ENCODE measurements at regions not wholly inside any gene's neighbourhood (a gene's known extent, or its start where the extent isn't known, plus 50 kb on each side); places are given as distances from the start of the nearest gene placed in this dataset.
"Not testable (repeated sequence)": the region's sequence is repeated elsewhere in the genome, so short reads cannot be mapped to it uniquely, and the experiment has no call there.

DNA sequence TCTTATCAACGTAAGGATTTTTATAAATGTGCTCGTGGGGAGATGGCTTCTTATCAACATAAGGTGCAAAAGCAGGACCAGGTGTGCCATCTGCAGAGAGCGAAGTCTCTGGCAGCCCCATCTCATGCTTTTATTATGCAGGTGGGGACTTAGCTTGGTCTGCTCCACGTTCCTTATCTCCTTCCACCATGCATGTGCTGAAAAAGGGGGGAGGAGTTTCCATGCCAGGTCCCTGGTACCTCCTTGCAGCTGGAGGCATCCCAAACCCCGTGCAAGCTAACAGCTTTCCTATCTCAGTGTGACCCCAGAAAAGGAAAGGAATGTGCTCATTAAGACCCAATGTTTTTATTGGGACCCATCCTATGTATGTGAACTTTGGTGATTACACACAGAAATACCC, 608.5 kb downstream of the TMEM121 start:
- no peak for DNase-seq
- Histone ChIP-seq H3K79me2 (ENCODE audit: insufficient read depth) (no peaks in the 10 kb centered on the region), H3K27ac (no peak overlapping the region), H2AFZ (no peak overlapping the region), H3K4me1 (ENCODE audit: insufficient read depth) (no peaks in the 10 kb centered on the region), H4K20me1 (ENCODE audit: insufficient read depth) (no peaks in the 10 kb centered on the region), H3K36me3 (ENCODE audit: low read depth) (no peaks in the 10 kb centered on the region), H3K27me3 (replicated peaks; ENCODE audit: insufficient read depth) (no peaks in the 10 kb centered on the region), H3K9me3 (ENCODE audit: low read depth) (no peaks in the 10 kb centered on the region), H3F3A (ENCODE audit: insufficient read depth) (no peaks in the 10 kb centered on the region), H3K9ac (no peak overlapping the region), H3K9me2 (ENCODE audit: insufficient read depth) (no peaks in the 10 kb centered on the region), H3K4me3 (no peak overlapping the region), H3K4me2 (ENCODE audit: unreplicated experiment) (no peak overlapping the region)
- TF ChIP-seq EZH2 (IDR thresholded peaks at IDR 0.05; ENCODE audit: insufficient read depth, poor library complexity, severe bottlenecking) (no peak), EZH2phosphoT487 (IDR thresholded peaks at IDR 0.05; ENCODE audit: insufficient read depth, low read depth) (no peak)
- in situ Hi-C loops (cut with MboI) = loop anchor here (25.0 kb wide), 1 partner anchor 98 kb away; no protein-coding TSS in a partner anchor
- 6 to 12% methylated on average over 5 of the region's 5 CpGs for WGBS, 2 experiments (ENCODE audit: low coverage in 1 of 2, low lambda C conversion rate in 2 of 2, missing lambda C conversion rate in 2 of 2)

DNA sequence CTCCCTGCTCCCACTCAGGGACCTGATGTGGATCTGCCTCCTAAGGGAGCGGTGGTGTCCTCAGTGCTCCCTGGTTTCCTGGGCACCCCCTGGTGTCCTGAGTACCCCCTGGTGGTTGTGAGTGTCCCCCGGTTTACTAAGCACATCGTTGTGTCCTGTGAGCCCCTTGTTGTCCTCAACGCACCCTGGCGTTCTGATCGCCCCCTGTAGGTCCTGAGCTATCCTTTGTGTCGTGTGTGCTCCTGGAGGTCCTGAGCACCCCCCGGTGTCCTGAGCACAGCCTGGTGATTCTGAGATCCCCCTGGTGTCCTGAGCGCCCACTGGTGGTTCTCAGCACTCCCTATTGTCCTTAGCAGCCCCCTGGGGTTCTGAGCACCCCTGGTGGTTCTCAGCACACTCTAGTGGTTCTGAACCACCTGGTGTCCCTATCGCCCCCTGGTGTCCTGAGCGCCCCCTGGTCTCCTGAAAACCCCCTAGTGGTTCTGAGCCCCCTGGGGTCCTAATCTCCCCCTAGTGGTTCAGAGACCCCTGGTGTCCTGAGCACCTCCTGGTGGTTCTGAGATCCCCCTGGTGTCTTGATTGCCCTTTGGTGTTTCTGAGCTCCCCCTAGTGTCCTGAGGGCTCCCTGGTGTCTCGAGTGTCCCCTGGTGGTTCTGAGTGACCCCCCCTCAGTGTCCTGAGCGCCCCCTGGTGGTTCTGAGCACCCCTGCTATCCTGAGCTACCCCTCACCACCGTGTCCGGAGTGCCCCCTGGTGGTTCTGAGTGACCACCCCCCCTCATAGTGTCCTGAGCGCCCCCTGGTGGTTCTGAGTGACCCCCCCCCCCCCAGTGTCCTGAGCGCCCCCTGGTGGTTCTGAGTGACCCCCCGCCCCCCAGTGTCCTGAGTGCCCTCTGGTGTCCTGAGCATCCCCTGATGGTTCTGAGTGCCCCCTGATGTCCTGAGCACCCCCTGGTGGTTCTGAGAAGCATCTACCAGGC, 615.1 kb downstream of the TMEM121 start:
- no peaks in the 10 kb centered on the region for H3K36me3 ChIP-seq (ENCODE audit: low read depth)
- no peak overlapping the region for H2AFZ ChIP-seq
- 69 to 81% methylated on average over 11 to 15 of the region's 18 CpGs for WGBS, 2 experiments (ENCODE audit: low coverage in 1 of 2, low lambda C conversion rate in 2 of 2, missing lambda C conversion rate in 2 of 2)
- H3K4me3 ChIP-seq = no peak overlapping the region
- no peak overlapping the region for H3K27ac ChIP-seq
- H3K9ac ChIP-seq = no peak overlapping the region
- no peaks in the 10 kb centered on the region for H3K27me3 ChIP-seq (replicated peaks; ENCODE audit: insufficient read depth)
- H3K79me2 ChIP-seq (ENCODE audit: insufficient read depth) = no peaks in the 10 kb centered on the region
- no peaks in the 10 kb centered on the region for H4K20me1 ChIP-seq (ENCODE audit: insufficient read depth)
- H3K9me3 ChIP-seq (ENCODE audit: low read depth) = no peaks in the 10 kb centered on the region
- H3K4me2 ChIP-seq (ENCODE audit: unreplicated experiment) = no peak overlapping the region
- in situ Hi-C loops (cut with MboI) = loop anchor here (25.0 kb wide), 1 partner anchor 104 kb away; no protein-coding TSS in a partner anchor
- H3K9me2 ChIP-seq (ENCODE audit: insufficient read depth) = no peaks in the 10 kb centered on the region
- H3K4me1 ChIP-seq (ENCODE audit: insufficient read depth) = no peaks in the 10 kb centered on the region
- no peaks in the 10 kb centered on the region for H3F3A ChIP-seq (ENCODE audit: insufficient read depth)
- no peak for DNase-seq
- no peak for TF ChIP-seq EZH2phosphoT487 (IDR thresholded peaks at IDR 0.05; ENCODE audit: insufficient read depth, low read depth)
- no peak for TF ChIP-seq EZH2 (IDR thresholded peaks at IDR 0.05; ENCODE audit: insufficient read depth, poor library complexity, severe bottlenecking)

- not testable (repeated sequence) for H3K4me3 ChIP-seq; H3K79me2 ChIP-seq (ENCODE audit: insufficient read depth); H2AFZ ChIP-seq; H3K9me3 ChIP-seq (ENCODE audit: low read depth); H3F3A ChIP-seq (ENCODE audit: insufficient read depth); H3K9ac ChIP-seq; H3K9me2 ChIP-seq (ENCODE audit: insufficient read depth); DNase-seq; H3K27me3 ChIP-seq (replicated peaks; ENCODE audit: insufficient read depth); H3K36me3 ChIP-seq (ENCODE audit: low read depth); H3K4me1 ChIP-seq (ENCODE audit: insufficient read depth); H3K4me2 ChIP-seq (ENCODE audit: unreplicated experiment); H3K27ac ChIP-seq; H4K20me1 ChIP-seq (ENCODE audit: insufficient read depth)
- WGBS, 2 experiments (ENCODE audit: low coverage in 1 of 2, low lambda C conversion rate in 2 of 2, missing lambda C conversion rate in 2 of 2) = 22 to 24% methylated on average over 6 of the region's 6 CpGs
- in situ Hi-C loops (cut with MboI) = loop anchor here (25.0 kb wide), 1 partner anchor 108 kb away; no protein-coding TSS in a partner anchor
Observed at GRCh38 chr14:106145731-106146130, 619.3 kb downstream of the TMEM121 start.

DNA sequence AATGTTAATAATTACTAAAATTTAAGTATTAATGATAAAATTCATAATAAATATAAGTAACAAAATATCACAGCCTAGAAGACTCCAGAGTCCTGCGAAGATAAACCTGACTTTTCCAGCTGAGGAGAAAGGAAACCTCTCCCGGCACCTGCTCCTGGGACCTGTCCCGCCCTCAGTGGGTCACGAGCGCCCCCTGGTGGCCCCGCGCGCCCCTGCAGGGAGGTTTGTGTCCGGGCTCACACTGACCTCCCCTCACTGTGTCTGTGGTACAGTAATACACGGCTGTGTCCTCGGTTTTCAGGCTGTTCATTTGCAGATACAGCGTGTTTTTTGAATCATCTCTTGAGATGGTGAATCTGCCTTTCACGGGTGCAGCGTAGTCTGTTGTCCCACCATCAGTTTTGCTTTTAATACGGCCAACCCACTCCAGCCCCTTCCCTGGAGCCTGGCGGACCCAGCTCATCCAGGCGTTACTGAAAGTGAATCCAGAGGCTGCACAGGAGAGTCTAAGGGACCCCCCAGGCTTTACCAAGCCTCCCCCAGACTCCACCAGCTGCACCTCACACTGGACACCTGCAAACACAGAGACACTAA, 627.1 kb downstream of the TMEM121 start:
- H3F3A ChIP-seq (ENCODE audit: insufficient read depth); H3K79me2 ChIP-seq (ENCODE audit: insufficient read depth); H3K9me2 ChIP-seq (ENCODE audit: insufficient read depth); H4K20me1 ChIP-seq (ENCODE audit: insufficient read depth); H3K36me3 ChIP-seq (ENCODE audit: low read depth); H2AFZ ChIP-seq; H3K27me3 ChIP-seq (replicated peaks; ENCODE audit: insufficient read depth); H3K27ac ChIP-seq; H3K4me3 ChIP-seq; H3K9ac ChIP-seq; H3K4me1 ChIP-seq (ENCODE audit: insufficient read depth); in situ Hi-C loops (cut with MboI); H3K9me3 ChIP-seq (ENCODE audit: low read depth); H3K4me2 ChIP-seq (ENCODE audit: unreplicated experiment): not testable (repeated sequence)
- peak; percentile 33 for DNase-seq
- WGBS, 2 experiments (ENCODE audit: low coverage in 1 of 2, low lambda C conversion rate in 2 of 2, missing lambda C conversion rate in 2 of 2) = 8 to 10% methylated on average over 16 to 17 of the region's 17 CpGs
